Breast epithelium (tissue), 4 donors: ENCODE measurements at regions not wholly inside any gene's neighbourhood (a gene's known extent, or its start where the extent isn't known, plus 50 kb on each side); places are given as distances from the start of the nearest gene placed in this dataset.

Experiments used
- DNase-seq, 2 donors: peaks; one replicate each; pipeline ENCODE4 v3.0.0-alpha.2; 2019; ENCODE audit warnings: low spot score in 2 of 2
- H3K27ac ChIP-seq, 2 donors: fragments of 200-600 bp; sonication (generic) in 1 of 2; one replicate each; pipeline ENCODE4 v1.5.1; 2016 to 2019; ENCODE audit warnings: mild to moderate bottlenecking in 1 of 2
- H3K27me3 ChIP-seq, 2 donors: fragments of 200-600 bp; sonication (generic) in 1 of 2; one replicate each; pipeline versions ENCODE4 v1.5.1 to v1.6.0; 2017 to 2019; ENCODE audit warnings: control low read depth in 1 of 2, mild to moderate bottlenecking in 1 of 2
- H3K36me3 ChIP-seq: fragments of 200-600 bp; one replicate; pipeline ENCODE4 v1.5.1; 2019
- H3K4me1 ChIP-seq, 2 donors: fragments of 200-600 bp; sonication (generic); one replicate each; pipeline ENCODE4 v1.5.1; 2016 to 2019; ENCODE audit warnings: control low read depth in 1 of 2
- H3K4me3 ChIP-seq, 3 donors: fragments of 200-600 bp; sonication (generic); 1 replicate in 2 of 3; 2 replicates in 1 of 3; pipeline ENCODE4 v1.5.1; 2016 to 2019; ENCODE audit warnings: mild to moderate bottlenecking in 3 of 3, moderate library complexity in 2 of 3
- H3K9me3 ChIP-seq, 2 donors: fragments of 200-600 bp; sonication (generic) in 1 of 2; one replicate each; pipeline ENCODE4 v1.5.1; 2016 to 2019; ENCODE audit warnings: control low read depth in 1 of 2
- POLR2A ChIP-seq: fragments of 450-650 bp; IDR thresholded peaks from one replicate; pipeline ENCODE4 v1.6.1; 2016; ENCODE audit warnings: antibody characterized with exemption, mild to moderate bottlenecking, moderate library complexity
- POLR2AphosphoS5 ChIP-seq, 3 donors: sonication (generic); formaldehyde crosslinking; IDR thresholded peaks; one replicate each; pipeline ENCODE4 v1.6.1; 2017; ENCODE audit warnings: antibody characterized with exemption in 3 of 3
- intact Hi-C: fragments of 100-400 bp; cut with DNase I; formaldehyde crosslinking; loops from one replicate; pipeline ENCODE4 v1.15.1; 2023; ENCODE audit warnings: low total_unique reads
- TF ChIP-seq, protein P1 (sequence below), 3 donors: fragments of 450-650 bp; IDR thresholded peaks; one replicate each; pipeline ENCODE4 v1.5.1; 2016 to 2017; ENCODE audit warnings: antibody characterized with exemption in 3 of 3, mild to moderate bottlenecking in 3 of 3, moderate library complexity in 3 of 3

DNA sequence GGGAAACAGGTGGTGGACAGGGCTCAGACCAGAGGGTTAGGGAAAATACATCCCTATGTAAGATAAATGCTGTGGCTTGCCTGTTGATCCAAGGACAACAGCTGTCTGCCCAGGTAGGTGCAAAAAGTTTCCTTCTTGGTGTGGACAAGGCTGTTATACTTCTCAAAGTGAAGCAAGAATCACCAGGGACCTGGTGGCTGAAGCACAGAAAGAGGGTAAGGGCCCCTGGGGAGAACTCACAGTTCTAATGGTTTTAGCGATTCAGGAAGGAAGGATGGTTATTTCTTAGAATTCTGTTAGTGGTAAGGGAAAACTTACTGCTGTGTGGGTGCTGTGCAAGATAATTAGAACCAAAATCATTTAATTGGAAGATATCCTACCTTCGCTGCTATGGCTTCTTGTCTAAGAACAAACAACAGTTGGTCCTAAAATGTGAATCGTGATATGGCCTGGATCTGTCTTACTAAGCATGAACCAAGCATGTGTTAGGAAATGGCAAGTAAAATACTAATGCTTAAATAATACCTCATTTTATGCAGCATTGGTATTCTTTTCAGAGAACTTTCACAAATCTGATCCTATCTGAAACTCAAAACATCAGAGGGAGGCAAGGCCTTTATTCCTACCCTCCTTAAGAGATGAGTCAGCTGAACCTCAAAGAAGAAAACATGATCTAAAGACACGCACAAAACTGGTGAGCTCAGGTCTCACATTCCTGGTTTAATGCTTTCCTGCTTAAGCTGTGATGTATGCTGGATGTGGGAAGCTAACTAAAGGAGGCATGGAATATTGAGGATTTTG, 159.2 kb upstream of the THUMPD2 start:
- intact Hi-C loops: no loop called here
- no peak for DNase-seq
- no peak for TF ChIP-seq POLR2AphosphoS5 (IDR thresholded peaks at IDR 0.05)
- TF ChIP-seq, protein P1, sequence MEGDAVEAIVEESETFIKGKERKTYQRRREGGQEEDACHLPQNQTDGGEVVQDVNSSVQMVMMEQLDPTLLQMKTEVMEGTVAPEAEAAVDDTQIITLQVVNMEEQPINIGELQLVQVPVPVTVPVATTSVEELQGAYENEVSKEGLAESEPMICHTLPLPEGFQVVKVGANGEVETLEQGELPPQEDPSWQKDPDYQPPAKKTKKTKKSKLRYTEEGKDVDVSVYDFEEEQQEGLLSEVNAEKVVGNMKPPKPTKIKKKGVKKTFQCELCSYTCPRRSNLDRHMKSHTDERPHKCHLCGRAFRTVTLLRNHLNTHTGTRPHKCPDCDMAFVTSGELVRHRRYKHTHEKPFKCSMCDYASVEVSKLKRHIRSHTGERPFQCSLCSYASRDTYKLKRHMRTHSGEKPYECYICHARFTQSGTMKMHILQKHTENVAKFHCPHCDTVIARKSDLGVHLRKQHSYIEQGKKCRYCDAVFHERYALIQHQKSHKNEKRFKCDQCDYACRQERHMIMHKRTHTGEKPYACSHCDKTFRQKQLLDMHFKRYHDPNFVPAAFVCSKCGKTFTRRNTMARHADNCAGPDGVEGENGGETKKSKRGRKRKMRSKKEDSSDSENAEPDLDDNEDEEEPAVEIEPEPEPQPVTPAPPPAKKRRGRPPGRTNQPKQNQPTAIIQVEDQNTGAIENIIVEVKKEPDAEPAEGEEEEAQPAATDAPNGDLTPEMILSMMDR (IDR thresholded peaks at IDR 0.05): no peak
- no peak for TF ChIP-seq POLR2A
- H3K4me3 ChIP-seq: no peak overlapping the region
- no peaks in the 10 kb centered on the region for H3K36me3 ChIP-seq
- no peak overlapping the region for H3K27ac ChIP-seq
- H3K9me3 ChIP-seq: no peaks in the 10 kb centered on the region
- H3K4me1 ChIP-seq: no peaks in the 10 kb centered on the region
- H3K27me3 ChIP-seq: no peaks in the 10 kb centered on the region

DNA sequence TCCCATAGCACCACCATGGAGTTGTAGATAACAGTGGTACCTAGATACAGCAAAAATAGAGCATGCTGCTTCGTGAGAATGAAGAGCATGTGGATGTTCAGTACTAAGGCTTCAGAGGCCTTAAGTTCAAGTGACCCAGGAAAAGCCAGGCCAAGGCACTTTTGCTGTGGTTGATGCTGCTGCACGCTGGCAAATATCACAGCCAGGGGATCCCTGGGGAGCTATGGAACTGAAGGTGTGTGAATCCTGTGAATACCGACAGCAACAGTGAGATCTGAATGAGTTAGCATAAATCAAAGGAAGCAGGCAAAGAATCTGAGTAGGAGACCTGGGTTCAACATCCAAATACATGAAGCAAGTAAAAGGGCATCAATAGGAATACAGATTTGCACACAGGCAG, 158.6 kb upstream of the THUMPD2 start:
- Histone ChIP-seq H3K9me3 (no peaks in the 10 kb centered on the region), H3K27ac (no peak overlapping the region), H3K36me3 (no peaks in the 10 kb centered on the region), H3K4me3 (no peak overlapping the region), H3K27me3 (no peaks in the 10 kb centered on the region), H3K4me1 (no peaks in the 10 kb centered on the region)
- no peak for TF ChIP-seq POLR2A
- no peak for TF ChIP-seq POLR2AphosphoS5 (IDR thresholded peaks at IDR 0.05)
- TF ChIP-seq, protein P1 (IDR thresholded peaks at IDR 0.05): no peak
- no peak for DNase-seq
- intact Hi-C loops: no loop called here

DNA sequence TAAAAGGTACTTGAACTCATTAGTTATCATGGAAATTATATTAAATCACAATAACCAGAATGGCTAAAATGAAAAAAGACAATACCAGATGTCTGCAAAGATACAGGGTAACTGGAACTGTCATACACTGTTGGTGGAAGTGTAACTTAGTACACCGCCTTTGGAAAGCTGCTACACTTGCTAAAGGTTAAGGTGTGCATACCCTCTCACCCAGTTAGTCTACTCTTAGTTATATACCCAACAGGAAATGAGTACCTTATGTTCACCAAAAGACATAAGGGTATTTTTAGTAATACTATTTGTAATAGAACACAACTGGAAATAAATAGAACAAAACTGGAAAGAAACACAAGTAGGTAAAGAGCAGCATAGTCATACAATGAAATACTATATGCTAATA, 155.8 kb upstream of the THUMPD2 start:
- intact Hi-C loops: no loop called here
- Histone ChIP-seq H3K27ac (no peak overlapping the region), H3K36me3 (no peaks in the 10 kb centered on the region), H3K27me3 (no peaks in the 10 kb centered on the region), H3K4me1 (no peaks in the 10 kb centered on the region), H3K4me3 (no peak overlapping the region), H3K9me3 (no peaks in the 10 kb centered on the region)
- TF ChIP-seq POLR2AphosphoS5 (IDR thresholded peaks at IDR 0.05) (no peak), POLR2A (no peak)
- TF ChIP-seq, protein P1 (IDR thresholded peaks at IDR 0.05): no peak
- no peak for DNase-seq

DNA sequence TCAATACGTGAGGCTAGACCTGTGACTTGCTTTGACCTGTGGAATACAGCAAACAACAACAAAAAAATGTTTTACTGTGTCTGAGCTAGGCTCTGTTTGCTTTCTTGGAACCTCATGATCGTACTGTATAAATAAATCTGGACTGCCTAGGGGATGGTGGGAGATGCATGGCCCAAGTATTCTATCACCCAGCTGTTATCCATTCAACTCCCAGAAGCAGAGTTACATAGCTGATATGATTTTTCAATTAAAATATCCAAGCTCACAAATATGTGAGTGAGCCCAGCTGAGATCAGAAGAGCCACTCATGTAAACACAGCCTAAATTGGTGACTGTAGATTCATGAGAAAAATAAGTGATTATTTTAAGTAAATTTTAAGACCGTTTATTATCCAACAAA, 154.1 kb upstream of the THUMPD2 start:
- TF ChIP-seq POLR2A: no peak
- TF ChIP-seq POLR2AphosphoS5 (IDR thresholded peaks at IDR 0.05): no peak
- TF ChIP-seq, protein P1 (IDR thresholded peaks at IDR 0.05): no peak
- Histone ChIP-seq H3K27ac (no peak overlapping the region), H3K27me3 (no peaks in the 10 kb centered on the region), H3K4me3 (no peak overlapping the region), H3K9me3 (no peaks in the 10 kb centered on the region), H3K36me3 (no peaks in the 10 kb centered on the region), H3K4me1 (no peaks in the 10 kb centered on the region)
- no peak for DNase-seq
- intact Hi-C loops: no loop called here

DNA sequence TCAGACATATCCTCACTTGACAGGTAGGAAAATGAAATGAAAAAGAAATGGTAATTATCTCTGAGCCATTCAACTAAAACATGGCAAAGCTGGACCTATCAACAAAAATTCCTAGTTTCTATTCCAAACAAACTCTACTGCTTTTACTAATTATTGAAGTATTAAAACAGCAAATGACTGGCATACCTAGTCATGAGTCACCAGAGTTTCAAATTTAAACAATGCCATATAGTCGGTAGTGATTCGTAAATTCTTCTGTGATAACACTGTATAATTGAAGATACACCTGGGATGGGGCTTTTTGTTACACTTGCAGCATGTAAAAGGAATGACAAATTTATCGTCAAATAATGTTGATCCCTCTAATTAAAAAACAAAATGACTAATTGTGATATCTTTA, 153.1 kb upstream of the THUMPD2 start:
- no peaks in the 10 kb centered on the region for H3K4me1 ChIP-seq
- H3K36me3 ChIP-seq: no peaks in the 10 kb centered on the region
- no peaks in the 10 kb centered on the region for H3K27me3 ChIP-seq
- H3K27ac ChIP-seq: no peak overlapping the region
- H3K9me3 ChIP-seq: no peaks in the 10 kb centered on the region
- no peak overlapping the region for H3K4me3 ChIP-seq
- TF ChIP-seq POLR2AphosphoS5 (IDR thresholded peaks at IDR 0.05): no peak
- TF ChIP-seq, protein P1 (IDR thresholded peaks at IDR 0.05): no peak
- TF ChIP-seq POLR2A: no peak
- intact Hi-C loops: no loop called here
- DNase-seq: no peak
